ENCODE measurements at regions not wholly inside any gene's neighbourhood (a gene's known extent, or its start where the extent isn't known, plus 50 kb on each side); places are given as distances from the start of the nearest gene placed in this dataset.

DNA sequence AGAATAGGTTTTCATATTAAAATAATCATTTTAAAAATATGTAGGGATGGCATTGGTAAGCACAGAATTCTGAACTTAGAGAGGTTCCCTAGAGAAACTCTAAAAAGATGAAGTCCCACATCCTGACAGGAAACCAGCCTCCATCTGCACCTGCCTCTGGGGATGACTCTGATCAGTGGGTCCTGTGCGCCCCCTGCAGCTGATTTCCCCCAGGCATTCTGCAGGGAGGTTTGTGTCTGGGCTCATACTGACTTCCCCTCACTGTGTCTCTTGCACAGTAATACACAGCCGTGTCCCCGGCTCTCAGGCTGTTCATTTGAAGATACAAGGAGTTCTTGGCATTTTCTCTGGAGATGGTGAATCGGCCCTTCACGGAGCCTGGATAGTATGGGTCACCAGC lies 602.9 kb downstream of the TMEM121 start:
- TF ChIP-seq, protein P1, sequence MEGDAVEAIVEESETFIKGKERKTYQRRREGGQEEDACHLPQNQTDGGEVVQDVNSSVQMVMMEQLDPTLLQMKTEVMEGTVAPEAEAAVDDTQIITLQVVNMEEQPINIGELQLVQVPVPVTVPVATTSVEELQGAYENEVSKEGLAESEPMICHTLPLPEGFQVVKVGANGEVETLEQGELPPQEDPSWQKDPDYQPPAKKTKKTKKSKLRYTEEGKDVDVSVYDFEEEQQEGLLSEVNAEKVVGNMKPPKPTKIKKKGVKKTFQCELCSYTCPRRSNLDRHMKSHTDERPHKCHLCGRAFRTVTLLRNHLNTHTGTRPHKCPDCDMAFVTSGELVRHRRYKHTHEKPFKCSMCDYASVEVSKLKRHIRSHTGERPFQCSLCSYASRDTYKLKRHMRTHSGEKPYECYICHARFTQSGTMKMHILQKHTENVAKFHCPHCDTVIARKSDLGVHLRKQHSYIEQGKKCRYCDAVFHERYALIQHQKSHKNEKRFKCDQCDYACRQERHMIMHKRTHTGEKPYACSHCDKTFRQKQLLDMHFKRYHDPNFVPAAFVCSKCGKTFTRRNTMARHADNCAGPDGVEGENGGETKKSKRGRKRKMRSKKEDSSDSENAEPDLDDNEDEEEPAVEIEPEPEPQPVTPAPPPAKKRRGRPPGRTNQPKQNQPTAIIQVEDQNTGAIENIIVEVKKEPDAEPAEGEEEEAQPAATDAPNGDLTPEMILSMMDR (CRISPR knock-in tag; IDR thresholded peaks at IDR 0.05), result peak; percentile 29
- no peak for TF ChIP-seq SMC3 (IDR thresholded peaks at IDR 0.05; ENCODE audit: low read length)
- TF ChIP-seq PHF21A (CRISPR knock-in tag; IDR thresholded peaks at IDR 0.05), result no peak
- TF ChIP-seq, protein P2, sequence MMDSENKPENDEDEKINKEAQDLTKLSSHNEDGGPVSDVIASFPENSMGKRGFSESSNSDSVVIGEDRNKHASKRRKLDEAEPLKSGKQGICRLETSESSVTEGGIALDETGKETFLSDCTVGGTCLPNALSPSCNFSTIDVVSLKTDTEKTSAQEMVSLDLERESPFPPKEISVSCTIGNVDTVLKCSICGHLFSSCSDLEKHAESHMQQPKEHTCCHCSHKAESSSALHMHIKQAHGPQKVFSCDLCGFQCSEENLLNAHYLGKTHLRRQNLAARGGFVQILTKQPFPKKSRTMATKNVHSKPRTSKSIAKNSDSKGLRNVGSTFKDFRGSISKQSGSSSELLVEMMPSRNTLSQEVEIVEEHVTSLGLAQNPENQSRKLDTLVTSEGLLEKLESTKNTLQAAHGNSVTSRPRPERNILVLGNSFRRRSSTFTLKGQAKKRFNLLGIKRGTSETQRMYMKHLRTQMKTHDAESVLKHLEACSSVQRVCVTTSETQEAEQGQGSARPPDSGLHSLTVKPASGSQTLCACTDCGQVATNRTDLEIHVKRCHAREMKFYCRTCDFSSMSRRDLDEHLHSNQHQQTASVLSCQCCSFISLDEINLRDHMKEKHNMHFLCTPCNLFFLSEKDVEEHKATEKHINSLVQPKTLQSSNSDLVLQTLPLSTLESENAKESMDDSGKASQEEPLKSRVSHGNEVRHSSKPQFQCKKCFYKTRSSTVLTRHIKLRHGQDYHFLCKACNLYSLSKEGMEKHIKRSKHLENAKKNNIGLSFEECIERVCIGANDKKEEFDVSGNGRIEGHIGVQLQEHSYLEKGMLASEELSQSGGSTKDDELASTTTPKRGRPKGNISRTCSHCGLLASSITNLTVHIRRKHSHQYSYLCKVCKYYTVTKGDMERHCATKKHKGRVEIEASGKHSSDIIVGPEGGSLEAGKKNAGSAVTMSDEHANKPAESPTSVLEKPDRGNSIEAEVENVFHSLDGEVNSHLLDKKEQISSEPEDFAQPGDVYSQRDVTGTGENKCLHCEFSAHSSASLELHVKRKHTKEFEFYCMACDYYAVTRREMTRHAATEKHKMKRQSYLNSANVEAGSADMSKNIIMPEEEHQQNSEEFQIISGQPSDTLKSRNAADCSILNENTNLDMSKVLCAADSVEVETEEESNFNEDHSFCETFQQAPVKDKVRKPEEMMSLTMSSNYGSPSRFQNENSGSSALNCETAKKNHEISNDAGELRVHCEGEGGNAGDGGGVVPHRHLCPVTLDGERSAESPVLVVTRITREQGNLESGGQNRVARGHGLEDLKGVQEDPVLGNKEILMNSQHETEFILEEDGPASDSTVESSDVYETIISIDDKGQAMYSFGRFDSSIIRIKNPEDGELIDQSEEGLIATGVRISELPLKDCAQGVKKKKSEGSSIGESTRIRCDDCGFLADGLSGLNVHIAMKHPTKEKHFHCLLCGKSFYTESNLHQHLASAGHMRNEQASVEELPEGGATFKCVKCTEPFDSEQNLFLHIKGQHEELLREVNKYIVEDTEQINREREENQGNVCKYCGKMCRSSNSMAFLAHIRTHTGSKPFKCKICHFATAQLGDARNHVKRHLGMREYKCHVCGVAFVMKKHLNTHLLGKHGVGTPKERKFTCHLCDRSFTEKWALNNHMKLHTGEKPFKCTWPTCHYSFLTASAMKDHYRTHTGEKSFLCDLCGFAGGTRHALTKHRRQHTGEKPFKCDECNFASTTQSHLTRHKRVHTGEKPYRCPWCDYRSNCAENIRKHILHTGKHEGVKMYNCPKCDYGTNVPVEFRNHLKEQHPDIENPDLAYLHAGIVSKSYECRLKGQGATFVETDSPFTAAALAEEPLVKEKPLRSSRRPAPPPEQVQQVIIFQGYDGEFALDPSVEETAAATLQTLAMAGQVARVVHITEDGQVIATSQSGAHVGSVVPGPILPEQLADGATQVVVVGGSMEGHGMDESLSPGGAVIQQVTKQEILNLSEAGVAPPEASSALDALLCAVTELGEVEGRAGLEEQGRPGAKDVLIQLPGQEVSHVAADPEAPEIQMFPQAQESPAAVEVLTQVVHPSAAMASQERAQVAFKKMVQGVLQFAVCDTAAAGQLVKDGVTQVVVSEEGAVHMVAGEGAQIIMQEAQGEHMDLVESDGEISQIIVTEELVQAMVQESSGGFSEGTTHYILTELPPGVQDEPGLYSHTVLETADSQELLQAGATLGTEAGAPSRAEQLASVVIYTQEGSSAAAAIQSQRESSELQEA (CRISPR knock-in tag; IDR thresholded peaks at IDR 0.05; ENCODE audit: not compliant biosample characterization), result no peak
- no peak for TF ChIP-seq CREB1 (IDR thresholded peaks at IDR 0.05)
- TF ChIP-seq CREB1 (CRISPR knock-in tag; IDR thresholded peaks at IDR 0.05), result no peak
- no peak for TF ChIP-seq ZNF232 (CRISPR knock-in tag; IDR thresholded peaks at IDR 0.05; ENCODE audit: borderline replicate concordance)
- no peak for TF ChIP-seq ATF1 (CRISPR knock-in tag; IDR thresholded peaks at IDR 0.05)
- no peak for TF ChIP-seq NFIC (IDR thresholded peaks at IDR 0.05; ENCODE audit: low read length)
- TF ChIP-seq, protein P3, sequence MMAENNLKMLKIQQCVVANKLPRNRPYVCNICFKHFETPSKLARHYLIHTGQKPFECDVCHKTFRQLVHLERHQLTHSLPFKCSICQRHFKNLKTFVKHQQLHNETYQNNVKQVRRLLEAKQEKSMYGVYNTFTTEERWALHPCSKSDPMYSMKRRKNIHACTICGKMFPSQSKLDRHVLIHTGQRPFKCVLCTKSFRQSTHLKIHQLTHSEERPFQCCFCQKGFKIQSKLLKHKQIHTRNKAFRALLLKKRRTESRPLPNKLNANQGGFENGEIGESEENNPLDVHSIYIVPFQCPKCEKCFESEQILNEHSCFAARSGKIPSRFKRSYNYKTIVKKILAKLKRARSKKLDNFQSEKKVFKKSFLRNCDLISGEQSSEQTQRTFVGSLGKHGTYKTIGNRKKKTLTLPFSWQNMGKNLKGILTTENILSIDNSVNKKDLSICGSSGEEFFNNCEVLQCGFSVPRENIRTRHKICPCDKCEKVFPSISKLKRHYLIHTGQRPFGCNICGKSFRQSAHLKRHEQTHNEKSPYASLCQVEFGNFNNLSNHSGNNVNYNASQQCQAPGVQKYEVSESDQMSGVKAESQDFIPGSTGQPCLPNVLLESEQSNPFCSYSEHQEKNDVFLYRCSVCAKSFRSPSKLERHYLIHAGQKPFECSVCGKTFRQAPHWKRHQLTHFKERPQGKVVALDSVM (CRISPR knock-in tag; IDR thresholded peaks at IDR 0.05), result no peak
- no peak for TF ChIP-seq ZNF335 (CRISPR knock-in tag; IDR thresholded peaks at IDR 0.05)
- no peak for TF ChIP-seq RBM39 (IDR thresholded peaks at IDR 0.05; ENCODE audit: low read depth, low read length, poor library complexity, severe bottlenecking)
- no peak for TF ChIP-seq ZNF207 (IDR thresholded peaks at IDR 0.05; ENCODE audit: borderline replicate concordance)

Data from HepG2 (cell line).